Chondrocyte (in vitro differentiated cells): ENCODE measurements at regions not wholly inside any gene's neighbourhood (a gene's known extent, or its start where the extent isn't known, plus 50 kb on each side); places are given as distances from the start of the nearest gene placed in this dataset.

Experiments used
- DNase-seq: peaks from one replicate; pipeline ENCODE4 v3.0.0; 2021; ENCODE audit warnings: mixed read lengths, low spot score
- H3K27ac Mint-ChIP-seq: one replicate; pipeline ENCODE4 v1.8.0; 2021; ENCODE audit warnings: mild to moderate bottlenecking, moderate library complexity, mixed read lengths; ENCODE audit not compliant: unreplicated experiment
- H3K27me3 Mint-ChIP-seq: 2 replicates; pipeline ENCODE4 v1.8.0; 2021; ENCODE audit warnings: low read depth, mixed read lengths
- H3K36me3 Mint-ChIP-seq: 2 replicates; pipeline ENCODE4 v1.8.0; 2021; ENCODE audit warnings: low read depth, mixed read lengths
- H3K4me1 Mint-ChIP-seq: 2 replicates; pipeline ENCODE4 v1.8.0; 2021; ENCODE audit warnings: low read depth, mild to moderate bottlenecking, mixed read lengths
- H3K4me3 Mint-ChIP-seq: one replicate; pipeline ENCODE4 v1.8.0; 2021; ENCODE audit warnings: mild to moderate bottlenecking, moderate library complexity, mixed read lengths; ENCODE audit not compliant: unreplicated experiment
- H3K9me3 Mint-ChIP-seq: 2 replicates; pipeline ENCODE4 v1.8.0; 2021; ENCODE audit warnings: low read depth, mixed read lengths
- CTCF ChIP-seq: fragments of 200-600 bp; sonication (generic); IDR thresholded peaks from 2 replicates; pipeline ENCODE4 v1.5.0; 2021; ENCODE audit warnings: antibody characterized with exemption, mild to moderate bottlenecking, moderate library complexity

DNA sequence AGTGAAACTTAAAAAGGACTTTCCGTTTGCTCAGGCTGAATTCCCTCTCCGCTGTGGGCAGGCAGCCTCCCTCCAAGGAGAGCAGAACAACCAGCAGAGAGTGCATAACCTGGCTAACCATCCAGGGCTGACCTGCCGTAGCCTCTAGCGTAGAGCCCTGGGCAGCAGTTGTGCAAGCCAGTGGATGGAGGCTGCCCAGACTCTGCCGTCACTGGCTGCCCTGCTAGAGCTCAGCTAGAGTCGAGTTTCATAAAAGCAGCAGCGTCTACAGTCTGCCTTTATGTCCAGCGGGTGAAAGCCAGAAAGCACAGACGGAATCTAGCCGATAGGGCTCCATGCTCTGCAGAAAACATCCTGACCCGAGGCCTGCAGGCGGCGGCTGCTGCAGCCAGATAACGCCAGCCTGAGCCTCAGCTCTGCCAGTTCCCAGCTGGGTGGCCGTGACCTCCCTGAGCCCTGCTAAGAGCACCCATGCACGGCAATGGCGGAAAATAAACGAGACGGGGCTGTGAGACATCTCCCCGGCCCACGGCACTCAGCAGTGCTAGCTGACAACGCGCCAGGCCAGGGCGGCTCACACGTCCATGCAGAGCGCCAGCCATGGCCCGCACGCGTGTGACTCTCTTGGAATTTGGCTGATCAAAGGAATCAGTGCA lies 231.3 kb downstream of the ENGASE start:
- H3K36me3 Mint-ChIP-seq, result no peaks in the 10 kb centered on the region
- TF ChIP-seq CTCF, result no peak
- DNase-seq, result no peak
- peaks cover 5% of the 10 kb centered on the region for H3K4me1 Mint-ChIP-seq
- H3K4me3 Mint-ChIP-seq, result no peak overlapping the region
- peaks cover 34% of the 10 kb centered on the region for H3K27me3 Mint-ChIP-seq
- H3K27ac Mint-ChIP-seq, result no peak overlapping the region
- no peaks in the 10 kb centered on the region for H3K9me3 Mint-ChIP-seq

DNA sequence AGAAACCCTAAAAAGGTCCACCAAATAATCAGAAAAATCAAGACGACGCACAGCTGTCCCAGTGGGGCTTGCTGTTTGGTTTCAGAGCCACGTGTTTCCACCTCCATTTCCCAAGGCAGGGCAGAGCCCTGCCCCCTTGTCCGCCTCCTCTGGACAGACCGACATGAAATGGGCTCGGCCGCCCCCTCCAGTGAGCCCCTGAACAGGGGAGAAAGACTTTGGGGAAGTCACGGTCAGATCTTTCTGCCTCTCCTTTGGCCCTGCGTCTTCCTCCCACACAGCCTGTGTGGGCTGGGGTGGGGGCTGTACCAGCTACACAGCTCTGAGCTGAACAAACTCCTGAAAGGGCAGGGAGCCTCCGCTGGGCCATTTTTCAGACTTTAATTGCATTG lies 230.7 kb downstream of the ENGASE start:
- Mint-ChIP-seq H3K4me1 (peaks cover 5% of the 10 kb centered on the region), H3K9me3 (no peaks in the 10 kb centered on the region), H3K27me3 (peaks cover 34% of the 10 kb centered on the region), H3K36me3 (no peaks in the 10 kb centered on the region), H3K27ac (no peak overlapping the region), H3K4me3 (no peak overlapping the region)
- TF ChIP-seq CTCF, result no peak
- DNase-seq, result no peak

DNA sequence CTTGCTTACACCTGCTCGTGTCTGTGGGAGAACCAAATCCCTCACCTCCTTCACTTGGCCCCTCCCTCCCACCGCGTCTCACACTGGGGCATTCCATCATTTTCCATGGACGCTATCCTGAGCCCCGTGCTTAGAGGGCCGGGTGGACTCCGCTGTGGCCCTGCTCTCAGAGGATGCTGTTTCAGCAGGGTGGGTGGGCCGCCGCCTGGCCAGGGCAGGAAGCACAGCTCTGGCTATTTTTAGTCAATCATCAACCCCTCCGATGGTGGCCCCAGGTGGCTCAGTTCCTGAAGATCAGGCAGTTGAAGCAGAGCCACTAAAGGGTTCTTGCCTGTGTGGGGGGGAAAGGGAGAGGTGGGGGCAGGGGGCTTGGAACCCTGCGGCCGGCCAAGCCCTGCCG lies 230.3 kb downstream of the ENGASE start:
- TF ChIP-seq CTCF, result no peak
- Mint-ChIP-seq H3K4me1 (peaks cover 5% of the 10 kb centered on the region), H3K36me3 (no peaks in the 10 kb centered on the region), H3K9me3 (no peaks in the 10 kb centered on the region), H3K27ac (no peak overlapping the region), H3K4me3 (no peak overlapping the region), H3K27me3 (peaks cover 34% of the 10 kb centered on the region)
- no peak for DNase-seq

DNA sequence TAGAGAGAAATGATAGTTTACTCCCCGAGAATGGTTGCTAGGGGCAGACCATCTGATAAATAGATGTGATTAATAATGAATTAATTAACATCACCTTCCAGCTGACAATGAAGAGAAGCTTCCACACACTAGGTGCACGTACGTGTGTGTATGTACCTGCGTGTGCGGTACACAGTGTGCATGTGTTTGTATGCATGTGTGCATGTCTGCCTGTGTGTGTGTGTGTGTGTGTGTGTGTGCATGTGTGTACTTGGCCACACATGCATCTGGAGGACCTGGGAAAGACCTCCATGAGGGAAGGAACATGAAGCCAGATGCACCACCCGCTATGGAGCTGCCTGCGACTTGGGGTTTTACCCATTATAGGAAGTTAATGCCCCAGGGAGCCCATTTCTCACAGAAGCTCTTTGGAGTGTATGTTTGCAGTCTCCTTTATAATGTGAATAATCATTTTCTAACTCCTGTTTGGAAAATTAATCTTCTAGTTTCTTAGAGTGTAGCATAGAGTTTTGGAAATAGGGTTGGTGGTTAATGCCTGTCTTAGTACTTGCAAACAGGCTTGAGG lies 229.1 kb downstream of the ENGASE start:
- TF ChIP-seq CTCF, result no peak
- no peaks in the 10 kb centered on the region for H3K9me3 Mint-ChIP-seq
- peaks cover 5% of the 10 kb centered on the region for H3K4me1 Mint-ChIP-seq
- H3K27me3 Mint-ChIP-seq, result peaks cover 38% of the 10 kb centered on the region
- no peak overlapping the region for H3K4me3 Mint-ChIP-seq
- no peak for DNase-seq
- H3K36me3 Mint-ChIP-seq, result no peaks in the 10 kb centered on the region
- no peak overlapping the region for H3K27ac Mint-ChIP-seq

GRCh38 chr17:79301469-79301868 lies 226.8 kb downstream of the ENGASE start:
- H3K27me3 Mint-ChIP-seq, result peaks cover 41% of the 10 kb centered on the region
- H3K36me3 Mint-ChIP-seq, result no peaks in the 10 kb centered on the region
- no peak overlapping the region for H3K27ac Mint-ChIP-seq
- no peaks in the 10 kb centered on the region for H3K9me3 Mint-ChIP-seq
- H3K4me1 Mint-ChIP-seq, result no peaks in the 10 kb centered on the region
- DNase-seq, result no peak
- no peak overlapping the region for H3K4me3 Mint-ChIP-seq
- no peak for TF ChIP-seq CTCF
